ENCODE measurements at regions not wholly inside any gene's neighbourhood (a gene's known extent, or its start where the extent isn't known, plus 50 kb on each side); places are given as distances from the start of the nearest gene placed in this dataset.

DNA sequence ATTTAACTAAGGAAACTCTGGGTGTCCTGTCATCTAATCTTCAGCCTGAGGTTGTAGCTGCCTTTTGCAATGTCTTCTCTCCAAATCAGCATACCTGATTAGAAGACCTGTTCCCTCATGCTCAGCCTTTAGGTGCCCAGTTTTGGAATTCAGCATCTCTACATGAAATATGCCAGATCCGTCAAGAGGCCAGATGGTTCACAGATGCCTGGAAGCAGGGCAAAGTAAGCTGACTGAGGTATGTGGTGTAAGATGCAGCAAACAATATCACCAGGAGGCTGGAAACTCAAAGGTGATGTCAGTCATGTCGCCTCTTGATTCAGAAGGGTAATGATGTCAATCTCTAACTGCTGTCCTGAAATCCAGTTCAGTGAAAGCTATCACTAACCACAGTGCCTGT lies 324.4 kb downstream of the PRELID2 start:
- no peaks in the 10 kb centered on the region for H3K27me3 ChIP-seq
- ATAC-seq (no peak), DNase-seq (no peak)
- H3K27ac ChIP-seq: no peak overlapping the region
- intact Hi-C loops (cut with DNase I): no loop called here
- WGBS, 4 donors: 83 to 93% (median 88%) methylated on average over 2 of the region's 2 CpGs
- H3K36me3 ChIP-seq: no peaks in the 10 kb centered on the region
- peaks cover 0 to 3% (median 0%) of the 10 kb centered on the region in 12 donors for H3K9me3 ChIP-seq
- peaks cover 0 to 20% (median 11%) of the 10 kb centered on the region in 12 donors for H3K4me1 ChIP-seq
- no peak overlapping the region for H3K4me3 ChIP-seq
- TF ChIP-seq, protein P1, sequence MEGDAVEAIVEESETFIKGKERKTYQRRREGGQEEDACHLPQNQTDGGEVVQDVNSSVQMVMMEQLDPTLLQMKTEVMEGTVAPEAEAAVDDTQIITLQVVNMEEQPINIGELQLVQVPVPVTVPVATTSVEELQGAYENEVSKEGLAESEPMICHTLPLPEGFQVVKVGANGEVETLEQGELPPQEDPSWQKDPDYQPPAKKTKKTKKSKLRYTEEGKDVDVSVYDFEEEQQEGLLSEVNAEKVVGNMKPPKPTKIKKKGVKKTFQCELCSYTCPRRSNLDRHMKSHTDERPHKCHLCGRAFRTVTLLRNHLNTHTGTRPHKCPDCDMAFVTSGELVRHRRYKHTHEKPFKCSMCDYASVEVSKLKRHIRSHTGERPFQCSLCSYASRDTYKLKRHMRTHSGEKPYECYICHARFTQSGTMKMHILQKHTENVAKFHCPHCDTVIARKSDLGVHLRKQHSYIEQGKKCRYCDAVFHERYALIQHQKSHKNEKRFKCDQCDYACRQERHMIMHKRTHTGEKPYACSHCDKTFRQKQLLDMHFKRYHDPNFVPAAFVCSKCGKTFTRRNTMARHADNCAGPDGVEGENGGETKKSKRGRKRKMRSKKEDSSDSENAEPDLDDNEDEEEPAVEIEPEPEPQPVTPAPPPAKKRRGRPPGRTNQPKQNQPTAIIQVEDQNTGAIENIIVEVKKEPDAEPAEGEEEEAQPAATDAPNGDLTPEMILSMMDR (IDR thresholded peaks at IDR 0.05): no peak
- TF ChIP-seq POLR2A (IDR thresholded peaks at IDR 0.05): no peak

DNA sequence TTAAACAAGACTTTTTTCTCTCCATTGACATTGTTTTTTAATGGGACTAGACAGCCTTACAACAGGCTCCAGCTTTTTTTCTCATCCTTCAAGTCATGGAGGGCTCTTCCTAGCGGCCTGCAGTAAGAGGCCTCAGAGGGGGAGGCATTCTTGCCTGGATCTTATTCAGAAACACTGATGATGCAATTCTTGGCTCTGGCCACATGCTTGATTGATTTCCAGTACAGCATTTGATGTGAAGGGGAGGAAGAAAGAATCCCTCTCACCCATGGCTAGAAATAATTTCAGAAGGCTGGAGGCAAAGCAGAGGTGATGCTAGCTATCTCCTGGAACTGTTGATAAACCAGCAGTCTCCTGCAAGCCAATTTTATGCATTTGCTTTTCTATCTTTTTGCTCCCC lies 324.8 kb downstream of the PRELID2 start:
- peaks cover 0 to 3% (median 0%) of the 10 kb centered on the region in 12 donors for H3K9me3 ChIP-seq
- no peak overlapping the region for H3K4me3 ChIP-seq
- no peak overlapping the region for H3K27ac ChIP-seq
- intact Hi-C loops (cut with DNase I): no loop called here
- 42 to 47% (median 44%) methylated on average over 1 of the region's 1 CpG for WGBS, 4 donors
- no peaks in the 10 kb centered on the region for H3K36me3 ChIP-seq
- H3K27me3 ChIP-seq: no peaks in the 10 kb centered on the region
- DNase-seq: no peak
- peaks cover 0 to 20% (median 11%) of the 10 kb centered on the region in 12 donors for H3K4me1 ChIP-seq
- TF ChIP-seq, protein P1 (IDR thresholded peaks at IDR 0.05): no peak
- no peak for TF ChIP-seq POLR2A (IDR thresholded peaks at IDR 0.05)
- peak in 3 of 4 donors; percentile 45 to 78 (median 55) for ATAC-seq

DNA sequence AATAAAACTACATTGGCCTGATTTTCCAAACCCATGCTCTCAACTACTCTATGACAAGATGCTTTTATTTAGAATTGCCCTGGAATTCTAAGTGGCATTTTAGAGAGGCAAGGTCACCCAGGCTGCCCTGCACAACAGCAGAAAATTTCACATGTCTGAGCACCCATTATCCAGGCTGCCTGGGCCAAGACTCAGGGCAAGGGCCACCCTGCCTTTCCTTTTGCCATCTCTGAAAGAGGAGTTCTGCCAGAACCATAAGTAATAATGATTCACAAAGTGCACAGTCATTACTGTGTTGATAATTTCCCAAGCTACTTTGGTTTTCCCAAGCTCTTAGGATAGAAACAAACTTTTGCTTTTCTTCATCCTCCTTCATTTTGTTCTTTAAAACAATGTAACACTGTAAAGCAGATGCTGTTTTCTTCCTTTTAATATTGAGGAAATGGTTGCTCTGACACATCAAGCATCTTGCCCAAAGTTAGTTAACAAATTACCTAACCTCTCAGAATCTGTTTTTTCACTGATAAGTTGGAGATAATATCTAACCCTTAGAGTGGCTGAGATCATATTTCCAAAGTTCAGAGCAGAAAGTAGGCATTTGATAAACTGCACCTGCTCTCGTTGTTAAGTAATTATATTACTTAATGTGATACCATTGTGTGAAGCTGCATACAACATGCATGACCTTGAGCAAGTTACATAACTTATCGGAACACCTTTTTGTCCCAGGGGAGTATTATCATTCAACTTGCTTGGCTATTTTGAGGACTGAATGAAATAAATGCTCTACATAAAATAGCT lies 325.6 kb downstream of the PRELID2 start:
- no peaks in the 10 kb centered on the region for H3K27me3 ChIP-seq
- no peaks in the 10 kb centered on the region for H3K36me3 ChIP-seq
- ATAC-seq (peak in 3 of 4 donors; percentile 26 to 52 (median 36)), DNase-seq (no peak)
- peaks cover 0 to 3% (median 0%) of the 10 kb centered on the region in 12 donors for H3K9me3 ChIP-seq
- 21 to 30% (median 25%) methylated on average over 2 of the region's 2 CpGs for WGBS, 4 donors
- TF ChIP-seq POLR2A (IDR thresholded peaks at IDR 0.05): no peak
- TF ChIP-seq, protein P1 (IDR thresholded peaks at IDR 0.05): no peak
- intact Hi-C loops (cut with DNase I): no loop called here
- H3K4me1 ChIP-seq: peaks cover 0 to 20% (median 11%) of the 10 kb centered on the region in 12 donors
- peak overlapping the region in 2 of 12 donors; percentile 34 to 48 for H3K27ac ChIP-seq
- no peak overlapping the region for H3K4me3 ChIP-seq

DNA sequence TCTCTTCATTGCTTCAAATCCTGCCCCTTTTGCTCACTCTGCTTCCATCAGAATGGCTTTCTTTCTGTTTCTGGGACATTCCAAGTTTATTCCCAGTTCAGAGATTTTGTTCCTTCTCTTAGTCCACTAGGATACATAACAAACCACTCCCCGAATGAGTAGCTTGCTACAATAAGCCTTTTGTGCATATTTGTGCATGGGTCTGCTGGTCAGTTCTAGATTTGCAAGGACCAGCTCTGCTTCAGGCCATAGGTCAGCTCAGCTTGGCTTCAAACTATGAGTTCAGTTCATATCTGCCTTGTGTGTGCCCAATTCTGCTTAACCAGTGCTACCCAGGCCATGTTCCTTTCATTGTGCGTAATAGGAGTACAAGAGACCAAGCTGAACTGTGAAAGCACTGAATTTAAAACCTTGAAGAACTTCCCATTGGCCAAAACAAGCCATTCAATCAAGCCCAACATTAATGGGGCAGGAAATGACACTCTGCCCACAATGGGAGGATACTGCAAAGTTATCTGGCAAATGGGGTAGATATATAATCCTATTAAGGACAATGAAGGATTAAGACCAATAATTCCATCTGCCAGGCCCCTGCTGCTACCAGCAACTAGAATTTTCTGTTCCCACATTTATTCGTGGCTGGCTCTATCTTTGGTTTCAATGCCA lies 328.8 kb downstream of the PRELID2 start:
- 89 to 91% (median 90%) methylated on average over 3 of the region's 3 CpGs for WGBS, 4 donors

More for the DNA sequence above, 328.8 kb downstream of the PRELID2 start:
- intact Hi-C loops (cut with DNase I): no loop called here
- ATAC-seq: no peak
- Histone ChIP-seq H3K27ac (no peak overlapping the region), H3K27me3 (no peaks in the 10 kb centered on the region), H3K4me1 (peaks cover 0 to 20% (median 11%) of the 10 kb centered on the region in 12 donors), H3K9me3 (no peaks in the 10 kb centered on the region), H3K36me3 (no peaks in the 10 kb centered on the region), H3K4me3 (no peak overlapping the region)
- DNase-seq: no peak
- no peak for TF ChIP-seq POLR2A (IDR thresholded peaks at IDR 0.05)
- TF ChIP-seq, protein P1 (IDR thresholded peaks at IDR 0.05): no peak

Measured in heart left ventricle (tissue), 16 donors.